ENCODE measurements at regions not wholly inside any gene's neighbourhood (a gene's known extent, or its start where the extent isn't known, plus 50 kb on each side); places are given as distances from the start of the nearest gene placed in this dataset.
"Not testable (repeated sequence)": the region's sequence is repeated elsewhere in the genome, so short reads cannot be mapped to it uniquely, and the experiment has no call there.

GRCh38 chr18:78798402-78799175 is 181.0 kb upstream of the SALL3 start:
- Histone ChIP-seq H3K36me3 (ENCODE audit: control insufficient read depth in 2 of 2, insufficient read depth in 2 of 2, low read length in 2 of 2) (no peaks in the 10 kb centered on the region), H3K4me3 (ENCODE audit: low read length in 2 of 2) (no peak overlapping the region), H3K9ac (ENCODE audit: low read length in 2 of 2) (no peak overlapping the region), H3K27me3 (ENCODE audit: control insufficient read depth in 1 of 2, insufficient read depth in 2 of 2, low read length in 2 of 2) (no peaks in the 10 kb centered on the region), H3K4me1 (ENCODE audit: control insufficient read depth, insufficient read depth, low read length) (no peaks in the 10 kb centered on the region), H3K9me3 (ENCODE audit: control insufficient read depth in 2 of 2, low read length in 2 of 2) (peaks cover 0 to 4% of the 10 kb centered on the region in 2 donors), H3K27ac (ENCODE audit: low read length) (no peak overlapping the region)

GRCh38 chr18:78799382-78800089 is 180.1 kb upstream of the SALL3 start:
- no peaks in the 10 kb centered on the region for H3K27me3 ChIP-seq (ENCODE audit: control insufficient read depth in 1 of 2, insufficient read depth in 2 of 2, low read length in 2 of 2)
- no peak overlapping the region for H3K9ac ChIP-seq (ENCODE audit: low read length in 2 of 2)
- H3K9me3 ChIP-seq (ENCODE audit: control insufficient read depth in 2 of 2, low read length in 2 of 2): peaks cover 0 to 4% of the 10 kb centered on the region in 2 donors
- no peaks in the 10 kb centered on the region for H3K36me3 ChIP-seq (ENCODE audit: control insufficient read depth in 2 of 2, insufficient read depth in 2 of 2, low read length in 2 of 2)
- H3K4me3 ChIP-seq (ENCODE audit: low read length in 2 of 2): no peak overlapping the region
- H3K4me1 ChIP-seq (ENCODE audit: control insufficient read depth, insufficient read depth, low read length): no peaks in the 10 kb centered on the region
- no peak overlapping the region for H3K27ac ChIP-seq (ENCODE audit: low read length)

DNA sequence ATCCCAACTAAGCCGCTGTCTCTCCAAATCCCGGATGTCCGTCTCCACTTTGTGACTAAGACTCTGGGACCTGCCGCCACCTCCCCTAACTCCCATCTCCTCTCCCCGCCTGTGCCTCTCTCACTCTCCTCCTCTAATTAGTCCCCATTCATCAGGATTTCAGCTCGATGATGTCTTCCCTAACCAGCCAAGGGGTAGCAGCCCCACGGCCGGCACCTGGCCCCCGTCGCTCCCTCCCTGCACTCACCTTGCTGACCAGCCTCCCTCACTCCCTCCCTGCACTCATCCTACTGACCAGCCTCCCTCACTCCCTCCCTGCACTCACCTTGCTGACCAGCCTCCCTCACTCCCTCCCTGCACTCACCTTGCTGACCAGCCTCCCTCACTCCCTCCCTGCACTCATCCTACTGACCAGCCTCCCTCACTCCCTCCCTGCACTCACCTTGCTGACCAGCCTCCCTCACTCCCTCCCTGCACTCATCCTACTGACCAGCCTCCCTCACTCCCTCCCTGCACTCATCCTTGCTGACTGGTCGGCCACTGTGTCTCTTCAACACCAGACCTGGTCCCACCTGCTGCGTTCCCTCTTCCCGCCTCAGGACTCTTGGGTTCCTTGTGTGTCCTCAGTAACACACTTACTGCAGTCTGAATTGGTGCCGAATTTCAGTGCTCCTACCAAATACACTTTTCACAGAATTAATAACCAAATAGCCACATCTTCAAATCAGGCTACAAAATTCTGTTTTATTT is 179.3 kb upstream of the SALL3 start:
- H3K27ac ChIP-seq (ENCODE audit: low read length); H3K27me3 ChIP-seq (ENCODE audit: control insufficient read depth in 1 of 2, insufficient read depth in 2 of 2, low read length in 2 of 2); H3K9ac ChIP-seq (ENCODE audit: low read length in 2 of 2); H3K9me3 ChIP-seq (ENCODE audit: control insufficient read depth in 2 of 2, low read length in 2 of 2); H3K36me3 ChIP-seq (ENCODE audit: control insufficient read depth in 2 of 2, insufficient read depth in 2 of 2, low read length in 2 of 2); H3K4me3 ChIP-seq (ENCODE audit: low read length in 2 of 2); H3K4me1 ChIP-seq (ENCODE audit: control insufficient read depth, insufficient read depth, low read length): not testable (repeated sequence)

GRCh38 chr18:78801011-78801410 is 178.6 kb upstream of the SALL3 start:
- no peak overlapping the region for H3K27ac ChIP-seq (ENCODE audit: low read length)
- H3K27me3 ChIP-seq (ENCODE audit: control insufficient read depth in 1 of 2, insufficient read depth in 2 of 2, low read length in 2 of 2): no peaks in the 10 kb centered on the region
- no peak overlapping the region for H3K4me3 ChIP-seq (ENCODE audit: low read length in 2 of 2)
- H3K4me1 ChIP-seq (ENCODE audit: control insufficient read depth, insufficient read depth, low read length): no peaks in the 10 kb centered on the region
- H3K9me3 ChIP-seq (ENCODE audit: control insufficient read depth in 2 of 2, low read length in 2 of 2): peaks cover 0 to 4% of the 10 kb centered on the region in 2 donors
- H3K9ac ChIP-seq (ENCODE audit: low read length in 2 of 2): no peak overlapping the region
- no peaks in the 10 kb centered on the region for H3K36me3 ChIP-seq (ENCODE audit: control insufficient read depth in 2 of 2, insufficient read depth in 2 of 2, low read length in 2 of 2)

DNA sequence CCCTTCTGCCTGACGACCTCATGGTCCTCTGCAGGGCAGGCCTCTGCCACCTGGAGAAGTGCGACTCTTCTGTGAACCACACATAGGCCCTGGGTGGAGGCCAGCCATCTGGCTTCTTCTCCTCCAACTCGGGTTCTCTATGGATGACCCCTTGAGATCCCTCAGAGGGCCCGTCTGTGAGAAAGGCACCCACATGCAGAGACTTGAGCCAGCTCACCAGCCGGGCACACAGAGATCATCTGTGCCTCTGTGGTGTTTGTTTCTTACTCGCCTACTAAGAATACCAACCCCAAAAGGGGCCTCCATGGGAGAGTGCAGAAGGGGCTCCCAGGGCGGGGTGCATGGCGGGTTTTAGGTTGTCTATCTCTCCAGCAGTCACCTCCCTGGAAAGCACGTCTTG is 176.5 kb upstream of the SALL3 start:
- no peak overlapping the region for H3K4me3 ChIP-seq (ENCODE audit: low read length in 2 of 2)
- no peaks in the 10 kb centered on the region for H3K36me3 ChIP-seq (ENCODE audit: control insufficient read depth in 2 of 2, insufficient read depth in 2 of 2, low read length in 2 of 2)
- no peak overlapping the region for H3K9ac ChIP-seq (ENCODE audit: low read length in 2 of 2)
- H3K27ac ChIP-seq (ENCODE audit: low read length): no peak overlapping the region
- no peaks in the 10 kb centered on the region for H3K27me3 ChIP-seq (ENCODE audit: control insufficient read depth in 1 of 2, insufficient read depth in 2 of 2, low read length in 2 of 2)
- no peaks in the 10 kb centered on the region for H3K4me1 ChIP-seq (ENCODE audit: control insufficient read depth, insufficient read depth, low read length)
- peaks cover 0 to 4% of the 10 kb centered on the region in 2 donors for H3K9me3 ChIP-seq (ENCODE audit: control insufficient read depth in 2 of 2, low read length in 2 of 2)

DNA sequence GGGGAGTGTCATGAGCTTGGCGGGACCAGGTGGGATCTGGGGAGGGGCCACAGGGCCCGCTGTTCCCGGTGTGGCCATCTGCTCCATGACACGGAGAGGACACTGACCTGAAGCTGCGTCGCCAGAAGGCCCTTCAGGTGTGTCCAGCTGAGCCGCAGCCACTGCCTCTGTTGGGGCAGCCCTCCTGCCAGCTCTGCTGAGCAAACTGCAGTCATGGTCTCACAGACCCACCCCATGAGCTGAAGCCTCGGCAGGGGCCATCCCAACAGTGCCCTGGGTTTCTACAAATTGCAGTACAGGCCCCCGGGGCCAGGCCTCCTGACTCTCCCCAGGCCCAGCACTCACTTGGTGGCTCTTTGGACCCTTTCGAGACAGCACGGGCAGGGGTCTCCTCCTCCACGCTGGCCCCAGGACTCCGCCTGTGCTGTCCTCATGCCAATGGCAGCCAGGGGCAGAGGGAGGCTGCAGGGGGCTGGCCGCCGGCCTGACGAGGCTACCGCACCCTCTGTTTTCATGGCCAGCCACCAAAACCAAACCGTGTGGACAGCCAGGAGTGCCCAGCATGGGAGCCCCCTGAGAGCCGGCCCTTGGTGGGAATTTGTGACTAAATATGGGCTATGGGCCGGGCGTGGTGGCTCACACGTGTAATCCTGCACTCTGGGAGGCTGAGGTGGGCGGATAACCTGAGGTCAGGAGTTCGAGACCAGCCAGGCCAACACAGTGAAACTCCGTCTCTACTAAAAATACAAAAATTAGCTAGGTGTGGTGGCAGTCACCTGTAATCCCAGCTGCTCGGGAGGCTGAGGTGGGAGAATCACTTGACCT is 175.2 kb upstream of the SALL3 start:
- Histone ChIP-seq H3K27me3 (ENCODE audit: control insufficient read depth in 1 of 2, insufficient read depth in 2 of 2, low read length in 2 of 2) (no peaks in the 10 kb centered on the region), H3K36me3 (ENCODE audit: control insufficient read depth in 2 of 2, insufficient read depth in 2 of 2, low read length in 2 of 2) (no peaks in the 10 kb centered on the region), H3K9me3 (ENCODE audit: control insufficient read depth in 2 of 2, low read length in 2 of 2) (peaks cover 0 to 4% of the 10 kb centered on the region in 2 donors), H3K4me3 (ENCODE audit: low read length in 2 of 2) (no peak overlapping the region), H3K4me1 (ENCODE audit: control insufficient read depth, insufficient read depth, low read length) (no peaks in the 10 kb centered on the region), H3K9ac (ENCODE audit: low read length in 2 of 2) (no peak overlapping the region), H3K27ac (ENCODE audit: low read length) (no peak overlapping the region)

DNA sequence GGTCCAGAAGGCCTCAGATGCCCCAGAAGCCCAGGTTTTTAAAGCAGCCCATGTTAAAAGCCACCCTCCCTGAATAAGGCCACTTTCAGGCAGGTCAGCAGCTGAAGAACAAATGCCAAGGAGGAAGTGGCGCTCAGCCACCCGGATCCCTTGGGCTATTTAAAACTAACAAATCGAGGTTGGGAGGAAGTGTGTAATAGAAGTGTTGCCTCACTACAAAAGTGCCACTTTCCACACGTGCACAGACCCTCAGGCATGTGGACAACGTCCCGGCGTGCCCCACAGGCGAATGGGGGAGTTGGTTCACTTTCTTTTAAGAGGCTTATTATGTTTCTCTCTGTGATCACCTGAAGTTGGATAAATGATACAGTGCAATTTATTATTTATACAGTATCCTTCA is 173.8 kb upstream of the SALL3 start:
- Histone ChIP-seq H3K4me3 (ENCODE audit: low read length in 2 of 2) (no peak overlapping the region), H3K4me1 (ENCODE audit: control insufficient read depth, insufficient read depth, low read length) (no peaks in the 10 kb centered on the region), H3K9ac (ENCODE audit: low read length in 2 of 2) (no peak overlapping the region), H3K27ac (ENCODE audit: low read length) (no peak overlapping the region), H3K36me3 (ENCODE audit: control insufficient read depth in 2 of 2, insufficient read depth in 2 of 2, low read length in 2 of 2) (no peaks in the 10 kb centered on the region), H3K9me3 (ENCODE audit: control insufficient read depth in 2 of 2, low read length in 2 of 2) (peaks cover 0 to 4% of the 10 kb centered on the region in 2 donors), H3K27me3 (ENCODE audit: control insufficient read depth in 1 of 2, insufficient read depth in 2 of 2, low read length in 2 of 2) (no peaks in the 10 kb centered on the region)

DNA sequence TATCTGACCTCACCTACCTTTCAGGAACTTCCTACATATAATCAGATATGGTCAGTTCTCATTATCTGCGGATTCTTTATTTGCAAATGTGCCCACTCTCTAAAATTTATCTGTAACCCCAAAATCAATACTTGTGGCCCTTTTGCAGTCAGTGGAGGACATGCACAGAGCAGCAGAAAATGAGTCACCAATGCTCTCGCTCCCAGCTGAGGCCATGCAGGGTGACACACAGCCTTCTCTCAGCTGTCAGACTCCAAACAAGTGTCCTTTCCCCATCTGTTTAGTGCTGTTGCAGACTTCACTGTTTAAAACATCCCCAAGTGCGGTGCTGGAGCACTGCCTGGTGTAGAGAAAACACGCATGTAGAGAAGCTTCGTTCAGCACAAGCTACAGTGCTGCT is 171.9 kb upstream of the SALL3 start:
- Histone ChIP-seq H3K27me3 (ENCODE audit: control insufficient read depth in 1 of 2, insufficient read depth in 2 of 2, low read length in 2 of 2) (peaks cover 4% of the 10 kb centered on the region in 2 donors), H3K27ac (ENCODE audit: low read length) (no peak overlapping the region), H3K9ac (ENCODE audit: low read length in 2 of 2) (no peak overlapping the region), H3K36me3 (ENCODE audit: control insufficient read depth in 2 of 2, insufficient read depth in 2 of 2, low read length in 2 of 2) (no peaks in the 10 kb centered on the region), H3K4me1 (ENCODE audit: control insufficient read depth, insufficient read depth, low read length) (no peaks in the 10 kb centered on the region), H3K4me3 (ENCODE audit: low read length in 2 of 2) (no peak overlapping the region), H3K9me3 (ENCODE audit: control insufficient read depth in 2 of 2, low read length in 2 of 2) (no peaks in the 10 kb centered on the region)

DNA sequence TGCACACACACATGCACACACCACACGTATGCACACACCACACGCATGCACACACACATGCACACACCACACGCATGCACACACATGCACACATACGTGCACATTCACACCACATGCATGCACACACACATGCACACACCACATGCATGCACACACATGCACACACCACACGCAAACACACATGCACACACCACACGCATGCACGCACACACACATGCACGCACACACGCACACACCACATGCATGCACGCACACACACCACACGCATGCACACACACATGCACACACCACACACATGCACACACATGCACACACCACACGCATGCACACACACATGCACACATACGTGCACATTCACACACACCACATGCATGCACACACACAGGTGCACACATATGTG is 169.8 kb upstream of the SALL3 start:
- Histone ChIP-seq H3K4me1 (ENCODE audit: control insufficient read depth, insufficient read depth, low read length) (no peaks in the 10 kb centered on the region), H3K9ac (ENCODE audit: low read length in 2 of 2) (no peak overlapping the region), H3K27me3 (ENCODE audit: control insufficient read depth in 1 of 2, insufficient read depth in 2 of 2, low read length in 2 of 2) (peaks cover 6 to 14% of the 10 kb centered on the region in 2 donors), H3K27ac (ENCODE audit: low read length) (no peak overlapping the region), H3K36me3 (ENCODE audit: control insufficient read depth in 2 of 2, insufficient read depth in 2 of 2, low read length in 2 of 2) (no peaks in the 10 kb centered on the region), H3K4me3 (ENCODE audit: low read length in 2 of 2) (no peak overlapping the region), H3K9me3 (ENCODE audit: control insufficient read depth in 2 of 2, low read length in 2 of 2) (no peaks in the 10 kb centered on the region)

DNA sequence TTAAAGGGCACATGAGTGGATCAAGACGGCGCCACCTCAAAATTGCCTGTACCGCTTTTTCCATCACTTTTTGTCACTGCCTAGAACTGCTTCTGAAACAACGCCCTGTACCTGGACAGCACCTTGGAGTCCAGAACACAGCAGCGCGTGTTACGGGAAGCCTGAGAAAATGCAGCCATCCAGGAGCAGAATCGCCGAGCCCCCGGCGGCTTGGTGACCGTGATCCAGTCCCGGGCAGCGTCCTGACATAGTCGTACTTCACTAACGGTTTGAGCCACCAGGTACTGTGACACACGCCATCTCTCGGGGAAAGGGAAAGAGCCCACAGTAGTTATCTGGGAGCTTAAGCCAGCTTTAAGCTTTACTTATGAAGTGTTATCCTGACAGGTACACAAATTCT is 168.9 kb upstream of the SALL3 start:
- H3K4me1 ChIP-seq (ENCODE audit: control insufficient read depth, insufficient read depth, low read length): no peaks in the 10 kb centered on the region
- H3K9me3 ChIP-seq (ENCODE audit: control insufficient read depth in 2 of 2, low read length in 2 of 2): no peaks in the 10 kb centered on the region
- no peak overlapping the region for H3K27ac ChIP-seq (ENCODE audit: low read length)
- no peak overlapping the region for H3K4me3 ChIP-seq (ENCODE audit: low read length in 2 of 2)
- H3K9ac ChIP-seq (ENCODE audit: low read length in 2 of 2): no peak overlapping the region
- H3K36me3 ChIP-seq (ENCODE audit: control insufficient read depth in 2 of 2, insufficient read depth in 2 of 2, low read length in 2 of 2): no peaks in the 10 kb centered on the region
- H3K27me3 ChIP-seq (ENCODE audit: control insufficient read depth in 1 of 2, insufficient read depth in 2 of 2, low read length in 2 of 2): peaks cover 6 to 16% of the 10 kb centered on the region in 2 donors

Data from stomach smooth muscle (tissue), 2 donors.